GM23338 (cell line): ENCODE measurements at regions not wholly inside any gene's neighbourhood (a gene's known extent, or its start where the extent isn't known, plus 50 kb on each side); places are given as distances from the start of the nearest gene placed in this dataset.

Experiments used
- CREB1 ChIP-seq: fragments of 250-450 bp; sonication (Bioruptor Pico); IDR thresholded peaks from 2 replicates; pipeline ENCODE4 v1.5.0; 2020; ENCODE audit warnings: low read depth, mild to moderate bottlenecking, moderate library complexity
- CTCF ChIP-seq, 2 experiments: fragments of 200-600 bp in 1 of 2; sonication (generic) in 1 of 2; conservative IDR thresholded peaks; 2 replicates each; pipeline versions ENCODE4 v1.5.1 to v1.6.1; 2016 to 2017; ENCODE audit warnings: antibody characterized with exemption in 2 of 2, low read depth in 2 of 2, mild to moderate bottlenecking in 2 of 2, moderate library complexity in 1 of 2
- ETS1 ChIP-seq: IDR thresholded peaks from 2 replicates; pipeline ENCODE4 v1.6.1; 2016; ENCODE audit warnings: antibody characterized with exemption
- EZH2 ChIP-seq: fragments of 200-600 bp; sonication (generic); IDR thresholded peaks from one replicate; pipeline ENCODE4 v1.8.0; 2017; ENCODE audit warnings: antibody characterized with exemption, mild to moderate bottlenecking, low read depth; ENCODE audit not compliant: unreplicated experiment
- EZH2phosphoT487 ChIP-seq: fragments of 200-600 bp; sonication (generic); IDR thresholded peaks from one replicate; pipeline ENCODE4 v1.8.1; 2018; ENCODE audit warnings: antibody characterized with exemption; ENCODE audit not compliant: unreplicated experiment
- JUNB ChIP-seq: IDR thresholded peaks from one replicate; pipeline ENCODE4 v1.6.1; 2016; ENCODE audit warnings: antibody characterized with exemption; ENCODE audit not compliant: unreplicated experiment
- NANOG ChIP-seq: IDR thresholded peaks from 2 replicates; pipeline ENCODE4 v1.6.1; 2016; ENCODE audit warnings: antibody characterized with exemption, borderline replicate concordance
- POLR2AphosphoS5 ChIP-seq: IDR thresholded peaks from 2 replicates; pipeline ENCODE4 v1.6.1; 2016; ENCODE audit warnings: antibody characterized with exemption, low read depth
- REST ChIP-seq: IDR thresholded peaks from one replicate; pipeline ENCODE4 v1.6.1; 2018; ENCODE audit warnings: antibody characterized with exemption; ENCODE audit not compliant: unreplicated experiment
- ZNF462 ChIP-seq: fragments of 250-450 bp; sonication (Bioruptor Pico); IDR thresholded peaks from 2 replicates; pipeline ENCODE4 v1.5.0; 2020; ENCODE audit warnings: mild to moderate bottlenecking, moderate library complexity

- no peak for TF ChIP-seq CTCF (conservative IDR thresholded peaks at IDR 0.05; ENCODE audit: low read depth in 2 of 2)
- no peak for TF ChIP-seq EZH2phosphoT487
- TF ChIP-seq EZH2 = no peak
- TF ChIP-seq POLR2AphosphoS5 = no peak
- no peak for TF ChIP-seq ZNF462
- TF ChIP-seq CREB1 = no peak
- TF ChIP-seq ETS1 = no peak
- TF ChIP-seq REST = no peak
- TF ChIP-seq NANOG = no peak
- TF ChIP-seq JUNB = no peak
Observed at GRCh38 chr2:22878121-22878520, 506.9 kb upstream of the KLHL29 start.
